Peyer's patch (tissue), 4 donors: ENCODE measurements at regions not wholly inside any gene's neighbourhood (a gene's known extent, or its start where the extent isn't known, plus 50 kb on each side); places are given as distances from the start of the nearest gene placed in this dataset.

Experiments
- POLR2A ChIP-seq, 2 donors: fragments of 450-650 bp; IDR thresholded peaks; one replicate each; pipeline ENCODE4 v1.5.1; 2017; ENCODE audit warnings: antibody characterized with exemption in 2 of 2, mild to moderate bottlenecking in 2 of 2, moderate library complexity in 2 of 2
- TF ChIP-seq, protein P1 (sequence below), 6 experiments: fragments of 450-650 bp in 4 of 6; fragments of 200-600 bp in 2 of 6; sonication (generic) in 1 of 6; IDR thresholded peaks; one replicate each; pipeline ENCODE4 v1.5.1; 2017 to 2019; ENCODE audit warnings: antibody characterized with exemption in 6 of 6, mild to moderate bottlenecking in 3 of 6, moderate library complexity in 1 of 6

GRCh38 chr20:16194617-16195360, 378.5 kb downstream of the KIF16B start:
- TF ChIP-seq, protein P1, sequence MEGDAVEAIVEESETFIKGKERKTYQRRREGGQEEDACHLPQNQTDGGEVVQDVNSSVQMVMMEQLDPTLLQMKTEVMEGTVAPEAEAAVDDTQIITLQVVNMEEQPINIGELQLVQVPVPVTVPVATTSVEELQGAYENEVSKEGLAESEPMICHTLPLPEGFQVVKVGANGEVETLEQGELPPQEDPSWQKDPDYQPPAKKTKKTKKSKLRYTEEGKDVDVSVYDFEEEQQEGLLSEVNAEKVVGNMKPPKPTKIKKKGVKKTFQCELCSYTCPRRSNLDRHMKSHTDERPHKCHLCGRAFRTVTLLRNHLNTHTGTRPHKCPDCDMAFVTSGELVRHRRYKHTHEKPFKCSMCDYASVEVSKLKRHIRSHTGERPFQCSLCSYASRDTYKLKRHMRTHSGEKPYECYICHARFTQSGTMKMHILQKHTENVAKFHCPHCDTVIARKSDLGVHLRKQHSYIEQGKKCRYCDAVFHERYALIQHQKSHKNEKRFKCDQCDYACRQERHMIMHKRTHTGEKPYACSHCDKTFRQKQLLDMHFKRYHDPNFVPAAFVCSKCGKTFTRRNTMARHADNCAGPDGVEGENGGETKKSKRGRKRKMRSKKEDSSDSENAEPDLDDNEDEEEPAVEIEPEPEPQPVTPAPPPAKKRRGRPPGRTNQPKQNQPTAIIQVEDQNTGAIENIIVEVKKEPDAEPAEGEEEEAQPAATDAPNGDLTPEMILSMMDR (IDR thresholded peaks at IDR 0.05) = no peak
- TF ChIP-seq POLR2A (IDR thresholded peaks at IDR 0.05) = no peak
